Panc1 (cell line): ENCODE measurements at regions not wholly inside any gene's neighbourhood (a gene's known extent, or its start where the extent isn't known, plus 50 kb on each side); places are given as distances from the start of the nearest gene placed in this dataset.

Source experiments
- ATAC-seq: fragments of 200-7000 bp; cut with Tn5 transposase; 2 replicates; pipeline ENCODE4 v1.9.1; 2020; ENCODE audit warnings: mild to moderate bottlenecking, moderate library complexity
- BruUV-seq: library from RNA; stranded (reverse); fragments of 400-500 nt; replicated peaks from 2 replicates; lab custom pipeline; 2021; lab: Mats Ljungman, UMichigan
- CTCF ChIA-PET: fragments of 300-600 bp; sonication (Branson Sonifier 250); formaldehyde crosslinking; loops from one replicate; lab custom pipeline; 2022; ENCODE audit warnings: antibody characterized with exemption; lab: Charles Lee
- POLR2A ChIA-PET: fragments of 300-600 bp; sonication (Branson Sonifier 250); formaldehyde crosslinking; loops from one replicate; lab custom pipeline; 2022; ENCODE audit warnings: antibody characterized with exemption; lab: Charles Lee
- DNase-seq: peaks from one replicate; pipeline ENCODE4 v3.0.0-alpha.2; 2010; ENCODE audit warnings: low read depth, low spot score
- H3K27ac ChIP-seq: 2 replicates; pipeline ENCODE4 v1.5.1; 2011; ENCODE audit warnings: mild to moderate bottlenecking, low read length, inconsistent platforms
- H3K27me3 ChIP-seq: fragments of 200-500 bp; sonication (Bioruptor generic); 2 replicates; pipeline ENCODE4 v1.6.0; 2014; ENCODE audit warnings: low read length, inconsistent platforms; ENCODE audit not compliant: control insufficient read depth, insufficient read depth
- H3K36me3 ChIP-seq: fragments of 200-500 bp; sonication (Bioruptor generic); 2 replicates; pipeline ENCODE4 v1.5.1; 2014; ENCODE audit warnings: inconsistent platforms, mild to moderate bottlenecking, low read length, moderate library complexity; ENCODE audit not compliant: control insufficient read depth, insufficient read depth
- H3K4me1 ChIP-seq: 2 replicates; pipeline ENCODE4 v1.5.1; 2011; ENCODE audit warnings: inconsistent platforms, mild to moderate bottlenecking, low read length, moderate library complexity; ENCODE audit not compliant: control insufficient read depth, insufficient read depth
- H3K4me3 ChIP-seq, 2 experiments: 2 replicates each; pipeline ENCODE4 v1.5.1; 2011 to 2012; ENCODE audit warnings: low read depth in 2 of 2, low read length in 2 of 2, mild to moderate bottlenecking in 2 of 2, inconsistent platforms in 1 of 2, moderate library complexity in 1 of 2
- H3K9me3 ChIP-seq: fragments of 200-500 bp; sonication (Bioruptor generic); 2 replicates; pipeline ENCODE4 v1.5.1; 2014; ENCODE audit warnings: low read depth, mild to moderate bottlenecking, inconsistent platforms, low read length, moderate library complexity; ENCODE audit not compliant: control insufficient read depth, insufficient read depth
- POLR2AphosphoS5 ChIP-seq: IDR thresholded peaks from 2 replicates; pipeline ENCODE4 v1.6.1; 2012; ENCODE audit warnings: mild to moderate bottlenecking, low read depth, low read length, moderate library complexity
- SIN3A ChIP-seq: IDR thresholded peaks from 2 replicates; pipeline ENCODE4 v1.6.1; 2012; ENCODE audit warnings: low read depth, mild to moderate bottlenecking, low read length, moderate library complexity, borderline replicate concordance; ENCODE audit not compliant: insufficient read depth
- TCF7L2 ChIP-seq: IDR thresholded peaks from 2 replicates; pipeline ENCODE4 v1.6.1; 2011; ENCODE audit warnings: mild to moderate bottlenecking, low read depth, low read length, inconsistent platforms
- in situ Hi-C: cut with HindIII; loops from 2 replicates; pipeline ENCODE4 v1.10.0; 2016; ENCODE audit warnings: low sequenced_read_pairs, low pct_unique_long_range_greater_than_20kb
- intact Hi-C: fragments of 100-400 bp; cut with micrococcal nuclease; formaldehyde crosslinking; loops from one replicate; pipeline ENCODE4 v1.10.0; 2022; ENCODE audit not compliant: unreplicated experiment
- TF ChIP-seq, protein P1 (sequence below), 2 experiments: IDR thresholded peaks; 2 replicates each; pipeline ENCODE4 v1.6.1; 2011 to 2012; ENCODE audit warnings: low read depth in 2 of 2, control low read depth in 1 of 2, low read length in 1 of 2, mild to moderate bottlenecking in 1 of 2, moderate library complexity in 1 of 2; ENCODE audit not compliant: insufficient read depth in 1 of 2
- TF ChIP-seq, protein P2 (sequence below): fragments of 450-650 bp; IDR thresholded peaks from 2 replicates; pipeline ENCODE4 v1.5.1; 2017; ENCODE audit warnings: mild to moderate bottlenecking

DNA sequence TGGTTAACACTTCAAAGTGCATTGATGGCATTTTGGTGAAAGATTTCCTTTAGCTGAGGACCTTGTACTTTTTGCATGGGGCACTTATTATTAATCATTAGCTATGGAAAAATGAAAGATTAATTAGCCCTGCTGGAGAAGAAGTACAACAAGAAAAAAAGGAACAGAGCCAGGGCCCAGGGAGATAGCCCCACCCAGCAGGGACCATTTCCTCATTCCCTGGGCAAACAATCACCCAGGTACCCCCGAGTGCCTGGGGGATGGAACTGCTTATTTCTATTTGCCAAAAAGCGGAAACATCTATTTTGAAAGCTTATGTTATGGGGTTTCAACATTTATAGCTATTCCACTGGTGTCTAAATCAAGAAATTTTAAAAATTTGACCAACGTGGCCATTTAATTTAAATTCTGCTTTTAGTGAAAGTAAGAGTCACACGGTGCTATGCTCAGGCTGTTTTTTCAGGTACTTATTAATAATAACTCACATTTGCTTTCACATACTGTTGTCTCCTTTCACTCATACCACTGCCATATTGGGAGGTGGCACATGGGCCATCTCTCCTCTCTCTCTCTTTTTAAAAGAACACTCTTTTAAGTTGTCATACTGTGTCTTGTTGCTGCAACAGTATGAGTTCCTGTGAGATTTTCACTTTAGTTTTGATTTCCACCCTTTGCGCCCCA, 143.6 kb upstream of the KIF5B start:
- TF ChIP-seq, protein P1, sequence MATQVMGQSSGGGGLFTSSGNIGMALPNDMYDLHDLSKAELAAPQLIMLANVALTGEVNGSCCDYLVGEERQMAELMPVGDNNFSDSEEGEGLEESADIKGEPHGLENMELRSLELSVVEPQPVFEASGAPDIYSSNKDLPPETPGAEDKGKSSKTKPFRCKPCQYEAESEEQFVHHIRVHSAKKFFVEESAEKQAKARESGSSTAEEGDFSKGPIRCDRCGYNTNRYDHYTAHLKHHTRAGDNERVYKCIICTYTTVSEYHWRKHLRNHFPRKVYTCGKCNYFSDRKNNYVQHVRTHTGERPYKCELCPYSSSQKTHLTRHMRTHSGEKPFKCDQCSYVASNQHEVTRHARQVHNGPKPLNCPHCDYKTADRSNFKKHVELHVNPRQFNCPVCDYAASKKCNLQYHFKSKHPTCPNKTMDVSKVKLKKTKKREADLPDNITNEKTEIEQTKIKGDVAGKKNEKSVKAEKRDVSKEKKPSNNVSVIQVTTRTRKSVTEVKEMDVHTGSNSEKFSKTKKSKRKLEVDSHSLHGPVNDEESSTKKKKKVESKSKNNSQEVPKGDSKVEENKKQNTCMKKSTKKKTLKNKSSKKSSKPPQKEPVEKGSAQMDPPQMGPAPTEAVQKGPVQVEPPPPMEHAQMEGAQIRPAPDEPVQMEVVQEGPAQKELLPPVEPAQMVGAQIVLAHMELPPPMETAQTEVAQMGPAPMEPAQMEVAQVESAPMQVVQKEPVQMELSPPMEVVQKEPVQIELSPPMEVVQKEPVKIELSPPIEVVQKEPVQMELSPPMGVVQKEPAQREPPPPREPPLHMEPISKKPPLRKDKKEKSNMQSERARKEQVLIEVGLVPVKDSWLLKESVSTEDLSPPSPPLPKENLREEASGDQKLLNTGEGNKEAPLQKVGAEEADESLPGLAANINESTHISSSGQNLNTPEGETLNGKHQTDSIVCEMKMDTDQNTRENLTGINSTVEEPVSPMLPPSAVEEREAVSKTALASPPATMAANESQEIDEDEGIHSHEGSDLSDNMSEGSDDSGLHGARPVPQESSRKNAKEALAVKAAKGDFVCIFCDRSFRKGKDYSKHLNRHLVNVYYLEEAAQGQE (IDR thresholded peaks at IDR 0.05; ENCODE audit: insufficient read depth in 1 of 2, low read depth in 2 of 2, low read length in 1 of 2), result no peak
- TF ChIP-seq SIN3A (no peak), POLR2AphosphoS5 (no peak), TCF7L2 (no peak)
- TF ChIP-seq, protein P2, sequence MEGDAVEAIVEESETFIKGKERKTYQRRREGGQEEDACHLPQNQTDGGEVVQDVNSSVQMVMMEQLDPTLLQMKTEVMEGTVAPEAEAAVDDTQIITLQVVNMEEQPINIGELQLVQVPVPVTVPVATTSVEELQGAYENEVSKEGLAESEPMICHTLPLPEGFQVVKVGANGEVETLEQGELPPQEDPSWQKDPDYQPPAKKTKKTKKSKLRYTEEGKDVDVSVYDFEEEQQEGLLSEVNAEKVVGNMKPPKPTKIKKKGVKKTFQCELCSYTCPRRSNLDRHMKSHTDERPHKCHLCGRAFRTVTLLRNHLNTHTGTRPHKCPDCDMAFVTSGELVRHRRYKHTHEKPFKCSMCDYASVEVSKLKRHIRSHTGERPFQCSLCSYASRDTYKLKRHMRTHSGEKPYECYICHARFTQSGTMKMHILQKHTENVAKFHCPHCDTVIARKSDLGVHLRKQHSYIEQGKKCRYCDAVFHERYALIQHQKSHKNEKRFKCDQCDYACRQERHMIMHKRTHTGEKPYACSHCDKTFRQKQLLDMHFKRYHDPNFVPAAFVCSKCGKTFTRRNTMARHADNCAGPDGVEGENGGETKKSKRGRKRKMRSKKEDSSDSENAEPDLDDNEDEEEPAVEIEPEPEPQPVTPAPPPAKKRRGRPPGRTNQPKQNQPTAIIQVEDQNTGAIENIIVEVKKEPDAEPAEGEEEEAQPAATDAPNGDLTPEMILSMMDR, result no peak
- Histone ChIP-seq H3K9me3 (no peaks in the 10 kb centered on the region), H3K27ac (no peak overlapping the region), H3K4me3 (no peak overlapping the region), H3K4me1 (no peaks in the 10 kb centered on the region), H3K27me3 (no peaks in the 10 kb centered on the region), H3K36me3 (no peaks in the 10 kb centered on the region)
- ChIA-PET POLR2A (no interaction called here), CTCF (interaction anchor here (1.0 kb wide), 1 partner anchor 9 kb away, joined by 3 read pairs; no protein-coding TSS in a partner anchor)
- no TSS peak for BruUV-seq
- ATAC-seq (no peak), DNase-seq (no peak)
- intact Hi-C loops, result loop anchor here (10.0 kb wide), 2 partner anchors 145 to 165 kb away; partner anchors contain the start of gene KIF5B
- in situ Hi-C loops, result no loop called here

DNA sequence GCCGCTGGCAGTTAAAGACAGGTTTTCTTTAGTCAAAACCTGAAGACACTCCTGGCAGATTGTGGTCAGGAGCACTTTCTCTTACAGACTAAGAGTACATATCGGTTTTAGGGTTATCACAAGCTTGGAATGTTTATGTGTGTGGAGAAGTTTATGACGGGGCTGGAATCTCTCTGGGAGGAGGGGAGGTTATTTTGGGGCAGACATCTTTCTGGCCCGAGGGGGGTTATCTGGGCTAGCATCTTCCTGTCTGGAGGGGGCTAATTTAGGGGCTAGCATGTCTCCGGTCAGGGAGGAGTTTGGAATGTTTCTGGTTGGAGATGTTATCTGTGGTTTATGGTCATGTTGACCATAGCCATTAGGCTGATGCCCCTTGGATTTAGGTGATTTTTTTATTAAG, 141.2 kb upstream of the KIF5B start:
- TF ChIP-seq SIN3A (no peak), TCF7L2 (no peak), POLR2AphosphoS5 (no peak)
- TF ChIP-seq, protein P1 (IDR thresholded peaks at IDR 0.05; ENCODE audit: insufficient read depth in 1 of 2, low read depth in 2 of 2, low read length in 1 of 2), result no peak
- TF ChIP-seq, protein P2, result no peak
- intact Hi-C loops (loop anchor here (10.0 kb wide), 1 partner anchor 167 kb away; no protein-coding TSS in a partner anchor), in situ Hi-C loops (no loop called here)
- Histone ChIP-seq H3K4me1 (no peaks in the 10 kb centered on the region), H3K27me3 (no peaks in the 10 kb centered on the region), H3K36me3 (no peaks in the 10 kb centered on the region), H3K27ac (no peak overlapping the region), H3K4me3 (no peak overlapping the region), H3K9me3 (no peaks in the 10 kb centered on the region)
- ChIA-PET POLR2A (no interaction called here), CTCF (no interaction called here)
- BruUV-seq, result no TSS peak
- ATAC-seq, result no peak
- DNase-seq, result no peak
